Astrocyte (in vitro differentiated cells and primary cell): ENCODE measurements at regions not wholly inside any gene's neighbourhood (a gene's known extent, or its start where the extent isn't known, plus 50 kb on each side); places are given as distances from the start of the nearest gene placed in this dataset.

Source experiments
- DNase-seq: peaks from one replicate; pipeline ENCODE4 v3.0.0-alpha.2; 2010; ENCODE audit warnings: low read depth
- FAIRE-seq: peaks from 2 replicates; lab custom pipeline; 2011; peaks lifted over from hg19 to GRCh38; lab: Jason Lieb, UNC
- H2AFZ ChIP-seq: 2 replicates; pipeline ENCODE4 v1.6.0; 2012; ENCODE audit warnings: low read depth, low read length, inconsistent platforms
- H3K27ac ChIP-seq: 2 replicates; pipeline ENCODE4 v1.5.1; 2011; ENCODE audit warnings: low read depth, low read length, inconsistent platforms
- H3K27me3 ChIP-seq: 2 replicates; pipeline ENCODE4 v1.6.0; 2011; ENCODE audit warnings: low read length, inconsistent platforms; ENCODE audit not compliant: insufficient read depth
- H3K36me3 ChIP-seq: 2 replicates; pipeline ENCODE4 v1.5.1; 2011; ENCODE audit warnings: low read length, inconsistent platforms; ENCODE audit not compliant: insufficient read depth
- H3K4me1 ChIP-seq: 2 replicates; pipeline ENCODE4 v1.5.1; 2011; ENCODE audit warnings: low read length, inconsistent platforms; ENCODE audit not compliant: insufficient read depth
- H3K4me2 ChIP-seq: 2 replicates; pipeline ENCODE4 v1.6.0; 2012; ENCODE audit warnings: low read length, inconsistent platforms
- H3K4me3 ChIP-seq: 2 replicates; pipeline ENCODE4 v1.5.1; 2011; ENCODE audit warnings: low read depth, mild to moderate bottlenecking, low read length, inconsistent platforms; ENCODE audit not compliant: insufficient read depth
- H3K79me2 ChIP-seq: 2 replicates; pipeline ENCODE4 v1.6.0; 2012; ENCODE audit warnings: mild to moderate bottlenecking, low read length, inconsistent platforms; ENCODE audit not compliant: insufficient read depth
- H3K9ac ChIP-seq: 2 replicates; pipeline ENCODE4 v1.6.0; 2012; ENCODE audit warnings: mild to moderate bottlenecking, low read length, inconsistent platforms
- H3K9me3 ChIP-seq: 2 replicates; pipeline ENCODE4 v1.5.1; 2012; ENCODE audit warnings: low read depth, mild to moderate bottlenecking, low read length, inconsistent platforms; ENCODE audit not compliant: insufficient read depth
- H4K20me1 ChIP-seq: 2 replicates; pipeline ENCODE4 v1.6.0; 2012; ENCODE audit warnings: low read length, inconsistent platforms; ENCODE audit not compliant: insufficient read depth
- H3K27ac Mint-ChIP-seq: one replicate; pipeline ENCODE4 v1.8.0; 2021; ENCODE audit warnings: mild to moderate bottlenecking, mixed read lengths; ENCODE audit not compliant: unreplicated experiment
- H3K27me3 Mint-ChIP-seq: one replicate; pipeline ENCODE4 v1.8.0; 2021; ENCODE audit warnings: low read depth, mixed read lengths; ENCODE audit not compliant: unreplicated experiment
- H3K36me3 Mint-ChIP-seq: one replicate; pipeline ENCODE4 v1.8.0; 2021; ENCODE audit warnings: low read depth, mixed read lengths; ENCODE audit not compliant: unreplicated experiment
- H3K4me1 Mint-ChIP-seq: one replicate; pipeline ENCODE4 v1.8.0; 2021; ENCODE audit warnings: low read depth, mixed read lengths; ENCODE audit not compliant: unreplicated experiment
- H3K4me3 Mint-ChIP-seq: one replicate; pipeline ENCODE4 v1.8.0; 2021; ENCODE audit warnings: mild to moderate bottlenecking, moderate library complexity, mixed read lengths; ENCODE audit not compliant: unreplicated experiment
- H3K9me3 Mint-ChIP-seq: one replicate; pipeline ENCODE4 v1.8.0; 2021; ENCODE audit warnings: mild to moderate bottlenecking, mixed read lengths; ENCODE audit not compliant: unreplicated experiment
- EZH2 ChIP-seq: IDR thresholded peaks from 2 replicates; pipeline ENCODE4 v1.6.1; 2012; ENCODE audit warnings: mild to moderate bottlenecking, low read length, inconsistent platforms; ENCODE audit not compliant: insufficient read depth
- TF ChIP-seq, protein P1 (sequence below): IDR thresholded peaks from 2 replicates; pipeline ENCODE4 v1.5.1; 2011; ENCODE audit warnings: low read depth, mild to moderate bottlenecking, inconsistent platforms, low read length, moderate library complexity; ENCODE audit not compliant: insufficient read depth

DNA sequence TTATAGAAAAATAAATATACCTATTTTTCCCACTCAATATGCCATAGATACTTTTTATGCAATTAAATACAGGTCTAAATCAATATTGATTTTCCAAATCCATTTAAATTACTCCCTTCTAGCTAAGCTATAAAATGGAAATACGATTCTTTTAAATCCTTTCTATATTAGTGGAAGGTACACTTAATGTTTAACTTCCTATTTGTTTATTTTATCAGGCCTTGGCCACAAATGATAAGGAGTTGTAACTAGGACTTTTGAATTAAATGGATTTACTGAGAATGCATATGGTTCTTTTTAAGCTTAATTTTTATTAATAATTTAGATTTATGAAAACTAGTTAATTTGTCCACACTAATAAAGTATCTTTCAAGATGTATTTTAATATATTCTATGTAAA, 517.0 kb upstream of the CHD1 start:
- DNase-seq, result no peak

DNA sequence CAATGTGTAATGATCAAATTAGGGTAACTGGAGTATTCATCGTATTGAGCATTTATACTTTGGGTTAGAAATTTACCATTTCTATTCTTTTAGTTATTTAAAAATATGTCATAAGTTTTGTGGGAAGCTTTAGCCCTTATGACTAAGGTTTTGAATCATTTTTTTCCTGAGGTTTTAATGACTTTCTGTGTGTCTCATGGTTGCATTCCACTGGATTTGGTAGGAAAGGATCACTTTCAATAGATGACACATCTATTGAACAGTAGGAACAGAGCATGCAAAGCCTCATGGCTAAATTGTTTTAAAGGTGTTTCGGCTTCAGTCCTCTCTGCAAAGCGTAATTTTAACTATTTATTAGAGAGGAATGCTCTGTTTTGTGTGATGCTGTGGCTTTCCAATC, 512.4 kb upstream of the CHD1 start:
- H3K79me2 ChIP-seq, result no peaks in the 10 kb centered on the region
- H3K4me2 ChIP-seq, result no peak overlapping the region
- Mint-ChIP-seq H3K4me3 (no peak overlapping the region), H3K36me3 (no peaks in the 10 kb centered on the region), H3K27me3 (no peaks in the 10 kb centered on the region), H3K9me3 (no peaks in the 10 kb centered on the region), H3K27ac (no peak overlapping the region), H3K4me1 (no peaks in the 10 kb centered on the region)
- H3K9me3 ChIP-seq, result no peaks in the 10 kb centered on the region
- no peak overlapping the region for H2AFZ ChIP-seq
- TF ChIP-seq EZH2, result no peak
- TF ChIP-seq, protein P1, sequence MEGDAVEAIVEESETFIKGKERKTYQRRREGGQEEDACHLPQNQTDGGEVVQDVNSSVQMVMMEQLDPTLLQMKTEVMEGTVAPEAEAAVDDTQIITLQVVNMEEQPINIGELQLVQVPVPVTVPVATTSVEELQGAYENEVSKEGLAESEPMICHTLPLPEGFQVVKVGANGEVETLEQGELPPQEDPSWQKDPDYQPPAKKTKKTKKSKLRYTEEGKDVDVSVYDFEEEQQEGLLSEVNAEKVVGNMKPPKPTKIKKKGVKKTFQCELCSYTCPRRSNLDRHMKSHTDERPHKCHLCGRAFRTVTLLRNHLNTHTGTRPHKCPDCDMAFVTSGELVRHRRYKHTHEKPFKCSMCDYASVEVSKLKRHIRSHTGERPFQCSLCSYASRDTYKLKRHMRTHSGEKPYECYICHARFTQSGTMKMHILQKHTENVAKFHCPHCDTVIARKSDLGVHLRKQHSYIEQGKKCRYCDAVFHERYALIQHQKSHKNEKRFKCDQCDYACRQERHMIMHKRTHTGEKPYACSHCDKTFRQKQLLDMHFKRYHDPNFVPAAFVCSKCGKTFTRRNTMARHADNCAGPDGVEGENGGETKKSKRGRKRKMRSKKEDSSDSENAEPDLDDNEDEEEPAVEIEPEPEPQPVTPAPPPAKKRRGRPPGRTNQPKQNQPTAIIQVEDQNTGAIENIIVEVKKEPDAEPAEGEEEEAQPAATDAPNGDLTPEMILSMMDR, result no peak
- H3K27me3 ChIP-seq, result no peaks in the 10 kb centered on the region
- H3K36me3 ChIP-seq, result no peaks in the 10 kb centered on the region
- no peaks in the 10 kb centered on the region for H3K4me1 ChIP-seq
- no peak overlapping the region for H3K27ac ChIP-seq
- no peak for DNase-seq
- FAIRE-seq, result no peak
- H4K20me1 ChIP-seq, result no peaks in the 10 kb centered on the region
- no peak overlapping the region for H3K9ac ChIP-seq
- no peak overlapping the region for H3K4me3 ChIP-seq

More for the DNA sequence above, 517.0 kb upstream of the CHD1 start:
- no peaks in the 10 kb centered on the region for H3K36me3 ChIP-seq
- no peak overlapping the region for H3K4me3 ChIP-seq
- no peak overlapping the region for H3K27ac Mint-ChIP-seq
- H2AFZ ChIP-seq, result no peak overlapping the region
- H3K4me1 Mint-ChIP-seq, result no peaks in the 10 kb centered on the region
- TF ChIP-seq EZH2, result no peak
- TF ChIP-seq, protein P1, result no peak
- no peaks in the 10 kb centered on the region for H3K27me3 Mint-ChIP-seq
- no peaks in the 10 kb centered on the region for H4K20me1 ChIP-seq
- no peaks in the 10 kb centered on the region for H3K9me3 ChIP-seq
- FAIRE-seq, result no peak
- H3K27me3 ChIP-seq, result no peaks in the 10 kb centered on the region
- H3K79me2 ChIP-seq, result no peaks in the 10 kb centered on the region
- no peak overlapping the region for H3K4me3 Mint-ChIP-seq
- H3K4me2 ChIP-seq, result no peak overlapping the region
- H3K36me3 Mint-ChIP-seq, result no peaks in the 10 kb centered on the region
- no peaks in the 10 kb centered on the region for H3K4me1 ChIP-seq
- no peak overlapping the region for H3K27ac ChIP-seq
- no peaks in the 10 kb centered on the region for H3K9me3 Mint-ChIP-seq
- no peak overlapping the region for H3K9ac ChIP-seq

DNA sequence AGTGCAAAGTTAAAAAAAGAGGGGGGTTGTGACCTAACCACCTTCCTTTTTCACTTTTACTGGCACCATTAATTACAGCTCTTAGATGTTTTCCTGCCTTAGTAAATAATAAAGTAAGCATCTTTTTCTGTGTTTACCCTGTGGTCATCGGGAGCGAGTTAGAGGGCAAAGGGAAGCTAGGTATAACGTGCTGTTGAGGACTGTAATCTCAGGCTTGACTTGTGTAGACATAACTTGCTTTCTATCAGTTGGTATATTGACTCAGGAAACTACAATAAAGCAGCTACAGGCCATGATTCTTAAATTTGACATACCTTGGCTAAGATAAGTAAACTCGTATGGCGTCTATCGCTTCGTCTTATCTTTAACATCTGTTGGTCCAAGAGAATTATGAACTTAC, 509.8 kb upstream of the CHD1 start:
- H3K36me3 ChIP-seq, result no peaks in the 10 kb centered on the region

More for the DNA sequence above, 509.8 kb upstream of the CHD1 start:
- H3K27ac ChIP-seq, result no peak overlapping the region
- DNase-seq (no peak), FAIRE-seq (no peak)
- H3K27ac Mint-ChIP-seq, result no peak overlapping the region
- H3K4me1 Mint-ChIP-seq, result no peaks in the 10 kb centered on the region
- H3K4me2 ChIP-seq, result no peak overlapping the region
- H3K4me3 Mint-ChIP-seq, result no peak overlapping the region
- no peak overlapping the region for H3K4me3 ChIP-seq
- H3K79me2 ChIP-seq, result no peaks in the 10 kb centered on the region
- no peaks in the 10 kb centered on the region for H3K9me3 Mint-ChIP-seq
- no peaks in the 10 kb centered on the region for H3K27me3 ChIP-seq
- H3K9me3 ChIP-seq, result no peaks in the 10 kb centered on the region
- H3K4me1 ChIP-seq, result no peaks in the 10 kb centered on the region
- H3K36me3 Mint-ChIP-seq, result no peaks in the 10 kb centered on the region
- H4K20me1 ChIP-seq, result no peaks in the 10 kb centered on the region
- H3K9ac ChIP-seq, result no peak overlapping the region
- no peak overlapping the region for H2AFZ ChIP-seq
- no peak for TF ChIP-seq EZH2
- TF ChIP-seq, protein P1, result no peak
- no peaks in the 10 kb centered on the region for H3K27me3 Mint-ChIP-seq
